GM12872 (cell line): ENCODE measurements at regions not wholly inside any gene's neighbourhood (a gene's known extent, or its start where the extent isn't known, plus 50 kb on each side); places are given as distances from the start of the nearest gene placed in this dataset.

Experiments
- CTCF ChIP-seq: IDR thresholded peaks from 3 replicates; pipeline ENCODE4 v1.5.1; 2011; ENCODE audit warnings: low read depth, mild to moderate bottlenecking, low read length, moderate library complexity; ENCODE audit not compliant: insufficient read depth

GRCh38 chr5:26660116-26660515, 378.3 kb downstream of the CDH9 start:
- TF ChIP-seq CTCF, result no peak

GRCh38 chr5:26649000-26649399, 389.4 kb downstream of the CDH9 start:
- TF ChIP-seq CTCF, result no peak

- no peak for TF ChIP-seq CTCF
Observed at GRCh38 chr5:26647781-26648180, 390.6 kb downstream of the CDH9 start.

- no peak for TF ChIP-seq CTCF
Observed at GRCh38 chr5:26645659-26646058, 392.7 kb downstream of the CDH9 start.

GRCh38 chr5:26641492-26641891, 396.9 kb downstream of the CDH9 start:
- TF ChIP-seq CTCF, result no peak

GRCh38 chr5:26625099-26625498, 413.3 kb downstream of the CDH9 start:
- TF ChIP-seq CTCF, result no peak

GRCh38 chr5:26622947-26623346, 415.4 kb downstream of the CDH9 start:
- no peak for TF ChIP-seq CTCF

GRCh38 chr5:26610577-26610976, 427.8 kb downstream of the CDH9 start:
- no peak for TF ChIP-seq CTCF
